ENCODE measurements at regions not wholly inside any gene's neighbourhood (a gene's known extent, or its start where the extent isn't known, plus 50 kb on each side); places are given as distances from the start of the nearest gene placed in this dataset.

DNA sequence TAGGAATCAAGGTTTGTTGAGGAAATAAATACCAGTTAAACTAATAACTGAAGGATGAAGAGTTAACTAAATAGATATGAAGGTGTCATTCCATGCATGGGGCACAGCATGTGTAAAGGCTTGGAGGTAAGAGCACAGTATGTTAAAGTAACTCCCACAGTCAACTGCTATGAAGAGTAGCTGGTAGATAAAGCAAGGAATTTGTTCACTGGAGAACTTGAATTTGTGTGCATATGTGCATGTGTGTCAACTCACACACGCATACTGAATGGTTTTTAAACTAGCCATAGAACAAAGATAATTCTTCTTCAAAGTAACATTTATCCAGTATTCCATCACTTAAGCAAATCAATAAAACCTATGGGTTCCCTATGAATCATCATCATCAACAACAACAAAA lies 135.9 kb downstream of the FAM76B start:
- DNase-seq (ENCODE audit: low read depth) = no peak
- TF ChIP-seq, protein P1, sequence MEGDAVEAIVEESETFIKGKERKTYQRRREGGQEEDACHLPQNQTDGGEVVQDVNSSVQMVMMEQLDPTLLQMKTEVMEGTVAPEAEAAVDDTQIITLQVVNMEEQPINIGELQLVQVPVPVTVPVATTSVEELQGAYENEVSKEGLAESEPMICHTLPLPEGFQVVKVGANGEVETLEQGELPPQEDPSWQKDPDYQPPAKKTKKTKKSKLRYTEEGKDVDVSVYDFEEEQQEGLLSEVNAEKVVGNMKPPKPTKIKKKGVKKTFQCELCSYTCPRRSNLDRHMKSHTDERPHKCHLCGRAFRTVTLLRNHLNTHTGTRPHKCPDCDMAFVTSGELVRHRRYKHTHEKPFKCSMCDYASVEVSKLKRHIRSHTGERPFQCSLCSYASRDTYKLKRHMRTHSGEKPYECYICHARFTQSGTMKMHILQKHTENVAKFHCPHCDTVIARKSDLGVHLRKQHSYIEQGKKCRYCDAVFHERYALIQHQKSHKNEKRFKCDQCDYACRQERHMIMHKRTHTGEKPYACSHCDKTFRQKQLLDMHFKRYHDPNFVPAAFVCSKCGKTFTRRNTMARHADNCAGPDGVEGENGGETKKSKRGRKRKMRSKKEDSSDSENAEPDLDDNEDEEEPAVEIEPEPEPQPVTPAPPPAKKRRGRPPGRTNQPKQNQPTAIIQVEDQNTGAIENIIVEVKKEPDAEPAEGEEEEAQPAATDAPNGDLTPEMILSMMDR (IDR thresholded peaks at IDR 0.05; ENCODE audit: control insufficient read depth, extremely low read depth, insufficient read depth) = no peak
- H3K4me3 ChIP-seq (ENCODE audit: low read depth, low read length) = no peak overlapping the region

DNA sequence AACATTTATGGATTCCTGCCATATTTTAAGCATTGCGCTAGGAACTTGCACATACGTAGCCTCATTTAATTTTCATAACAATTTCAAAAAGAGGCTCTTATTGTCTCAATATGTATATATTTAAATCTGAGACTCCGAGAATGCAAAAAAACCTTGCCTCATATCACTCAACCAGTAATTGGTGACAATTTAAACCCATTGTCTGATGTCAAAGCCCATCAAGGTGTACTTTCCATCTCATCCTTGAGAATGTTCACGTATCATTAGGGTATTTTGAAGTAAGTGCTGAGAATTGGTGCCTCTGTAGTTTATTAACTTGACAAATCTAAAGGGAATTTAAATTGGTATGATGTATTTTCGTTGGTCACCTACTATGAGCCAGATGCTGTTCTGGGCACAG lies 136.5 kb downstream of the FAM76B start:
- TF ChIP-seq, protein P1 (IDR thresholded peaks at IDR 0.05; ENCODE audit: control insufficient read depth, extremely low read depth, insufficient read depth) = no peak
- DNase-seq (ENCODE audit: low read depth) = no peak
- no peak overlapping the region for H3K4me3 ChIP-seq (ENCODE audit: low read depth, low read length)

DNA sequence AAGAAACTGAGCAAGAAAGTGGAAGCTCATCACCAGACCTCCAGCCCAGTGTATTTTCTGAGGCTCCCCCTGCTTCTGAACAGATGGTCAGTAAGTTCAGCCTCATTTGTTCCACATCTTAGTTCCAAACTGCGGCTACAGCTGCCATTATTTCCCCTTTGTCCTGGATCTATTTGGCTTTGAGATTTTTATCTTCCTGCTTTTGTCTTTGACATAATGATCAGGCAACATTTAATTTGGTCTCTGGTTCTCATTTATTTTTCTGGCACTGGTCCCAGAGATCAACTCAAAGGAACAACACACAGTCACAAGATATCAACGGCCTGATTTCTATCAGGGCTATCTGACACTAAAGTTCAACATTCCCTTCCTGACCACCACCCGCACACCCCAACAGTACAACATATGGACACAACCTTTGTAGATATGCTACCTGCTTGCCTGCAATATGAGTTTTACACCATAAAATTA lies 137.5 kb downstream of the FAM76B start:
- TF ChIP-seq, protein P1 (IDR thresholded peaks at IDR 0.05; ENCODE audit: control insufficient read depth, extremely low read depth, insufficient read depth) = no peak
- no peak overlapping the region for H3K4me3 ChIP-seq (ENCODE audit: low read depth, low read length)
- DNase-seq (ENCODE audit: low read depth) = peak; percentile 88

DNA sequence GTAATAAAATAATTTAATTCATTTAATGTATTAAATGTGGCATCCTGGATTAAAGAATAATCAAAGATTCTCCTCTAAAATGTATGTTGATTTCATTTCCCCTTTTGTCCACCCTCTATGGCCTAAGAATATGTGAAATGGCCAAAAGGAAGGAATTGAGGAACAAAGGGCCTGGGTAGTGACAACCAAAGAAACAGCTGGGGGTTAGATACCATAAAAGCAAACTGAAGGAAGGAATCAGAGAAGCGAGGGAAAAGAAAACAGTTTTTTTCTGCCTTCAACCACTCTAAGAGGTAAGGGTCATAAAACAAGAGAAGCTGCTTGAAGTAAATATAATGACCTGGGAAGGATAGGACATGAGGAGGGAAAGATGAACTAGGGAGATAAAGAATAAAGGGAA lies 139.3 kb downstream of the FAM76B start:
- TF ChIP-seq, protein P1 (IDR thresholded peaks at IDR 0.05; ENCODE audit: control insufficient read depth, extremely low read depth, insufficient read depth) = no peak
- H3K4me3 ChIP-seq (ENCODE audit: low read depth, low read length) = no peak overlapping the region
- DNase-seq (ENCODE audit: low read depth) = no peak

DNA sequence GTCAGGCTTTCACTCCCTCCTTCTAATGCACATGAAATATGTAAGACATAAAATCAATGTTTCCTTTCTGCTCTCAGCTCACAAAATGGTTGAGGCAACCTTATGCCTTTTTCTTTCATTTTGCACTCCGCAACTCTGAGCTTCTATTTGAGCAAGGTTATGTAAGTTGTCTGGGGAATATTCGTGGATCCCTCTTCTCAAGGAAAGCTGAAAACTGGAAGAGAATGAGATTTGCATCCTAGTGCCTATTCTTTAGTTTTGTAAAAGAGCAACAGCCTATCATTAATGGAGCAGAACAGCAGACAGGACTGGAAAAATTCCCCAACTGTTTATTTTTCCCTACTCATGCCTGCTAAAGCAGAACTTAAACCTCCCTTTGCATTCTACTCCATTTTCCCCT lies 141.7 kb downstream of the FAM76B start:
- TF ChIP-seq, protein P1 (IDR thresholded peaks at IDR 0.05; ENCODE audit: control insufficient read depth, extremely low read depth, insufficient read depth) = no peak
- H3K4me3 ChIP-seq (ENCODE audit: low read depth, low read length) = no peak overlapping the region
- no peak for DNase-seq (ENCODE audit: low read depth)

DNA sequence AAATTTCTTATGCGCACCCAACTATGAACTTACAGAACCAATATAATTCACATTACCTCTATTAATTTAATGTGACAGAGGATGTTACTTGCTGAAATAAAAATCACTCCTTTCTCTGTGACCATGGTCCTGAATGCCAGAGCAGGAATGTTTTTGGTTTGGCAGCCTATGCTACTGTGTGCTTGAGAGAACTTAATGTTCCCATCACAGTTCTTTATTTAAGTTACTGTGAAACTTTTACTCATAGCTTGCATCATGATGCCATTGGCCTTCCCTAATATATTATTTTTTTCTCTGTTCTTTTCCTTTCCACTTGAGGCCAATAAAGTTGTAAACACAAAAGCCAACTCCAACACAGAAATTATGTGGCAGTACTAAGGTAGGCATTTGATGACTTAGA lies 142.2 kb downstream of the FAM76B start:
- peak; percentile 97 for DNase-seq (ENCODE audit: low read depth)
- H3K4me3 ChIP-seq (ENCODE audit: low read depth, low read length) = no peak overlapping the region
- TF ChIP-seq, protein P1 (IDR thresholded peaks at IDR 0.05; ENCODE audit: control insufficient read depth, extremely low read depth, insufficient read depth) = no peak

DNA sequence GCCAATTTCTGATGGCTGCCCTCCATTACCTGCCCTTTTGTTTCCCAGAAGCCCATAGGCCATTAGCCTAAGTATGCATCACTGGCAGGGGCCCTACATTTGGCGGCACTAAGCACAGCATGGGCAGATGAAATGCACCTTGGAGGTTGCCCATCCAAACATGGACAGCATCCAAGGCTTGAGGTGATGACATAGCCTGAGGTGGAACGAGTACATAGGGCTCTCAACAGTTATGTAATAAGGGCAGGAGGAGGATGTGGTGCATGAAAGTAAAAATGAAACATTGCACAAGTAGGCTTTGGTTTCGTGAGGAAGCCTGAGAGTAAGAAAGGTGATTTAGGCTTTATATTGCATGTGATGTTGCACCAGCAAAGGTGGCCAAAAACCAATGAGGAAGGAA lies 148.1 kb downstream of the FAM76B start:
- no peak overlapping the region for H3K4me3 ChIP-seq (ENCODE audit: low read depth, low read length)
- DNase-seq (ENCODE audit: low read depth) = no peak
- TF ChIP-seq, protein P1 (IDR thresholded peaks at IDR 0.05; ENCODE audit: control insufficient read depth, extremely low read depth, insufficient read depth) = no peak

Measured in LNCaP clone FGC (cell line).